ENCODE measurements at regions not wholly inside any gene's neighbourhood (a gene's known extent, or its start where the extent isn't known, plus 50 kb on each side); places are given as distances from the start of the nearest gene placed in this dataset.
"Not testable (repeated sequence)": the region's sequence is repeated elsewhere in the genome, so short reads cannot be mapped to it uniquely, and the experiment has no call there.

- TF ChIP-seq CTCF (IDR thresholded peaks at IDR 0.05; ENCODE audit: low read depth, low read length, poor library complexity, severe bottlenecking) (no peak), EZH2phosphoT487 (IDR thresholded peaks at IDR 0.05; ENCODE audit: borderline replicate concordance, low read length) (no peak)
- H3K4me3 ChIP-seq (ENCODE audit: low read length): no peak overlapping the region
- no peaks in the 10 kb centered on the region for H3K4me1 ChIP-seq (ENCODE audit: control insufficient read depth, low read length)
- no peaks in the 10 kb centered on the region for H3K79me2 ChIP-seq (ENCODE audit: control insufficient read depth, low read length)
- no peaks in the 10 kb centered on the region for H3F3A ChIP-seq (ENCODE audit: control insufficient read depth, insufficient read depth)
- H3K36me3 ChIP-seq (ENCODE audit: control insufficient read depth, low read length): no peaks in the 10 kb centered on the region
- H3K27me3 ChIP-seq (ENCODE audit: control insufficient read depth, low read length): no peaks in the 10 kb centered on the region
- peaks cover 3% of the 10 kb centered on the region; the same call in 1 of the 2 replicates for H3K9me2 ChIP-seq (replicated peaks; ENCODE audit: control insufficient read depth, low read length)
- H3K4me2 ChIP-seq (ENCODE audit: low read length): no peak overlapping the region
- no peak overlapping the region for H3K27ac ChIP-seq (ENCODE audit: low read depth, low read length)
- H4K20me1 ChIP-seq (ENCODE audit: control insufficient read depth, insufficient read depth, low read depth, low read length): no peaks in the 10 kb centered on the region
- H3K9me3 ChIP-seq (ENCODE audit: control insufficient read depth, insufficient read depth, low read length): no peaks in the 10 kb centered on the region
Measured at GRCh38 chr6:50907565-50907964, 88.9 kb downstream of the TFAP2B start.

DNA sequence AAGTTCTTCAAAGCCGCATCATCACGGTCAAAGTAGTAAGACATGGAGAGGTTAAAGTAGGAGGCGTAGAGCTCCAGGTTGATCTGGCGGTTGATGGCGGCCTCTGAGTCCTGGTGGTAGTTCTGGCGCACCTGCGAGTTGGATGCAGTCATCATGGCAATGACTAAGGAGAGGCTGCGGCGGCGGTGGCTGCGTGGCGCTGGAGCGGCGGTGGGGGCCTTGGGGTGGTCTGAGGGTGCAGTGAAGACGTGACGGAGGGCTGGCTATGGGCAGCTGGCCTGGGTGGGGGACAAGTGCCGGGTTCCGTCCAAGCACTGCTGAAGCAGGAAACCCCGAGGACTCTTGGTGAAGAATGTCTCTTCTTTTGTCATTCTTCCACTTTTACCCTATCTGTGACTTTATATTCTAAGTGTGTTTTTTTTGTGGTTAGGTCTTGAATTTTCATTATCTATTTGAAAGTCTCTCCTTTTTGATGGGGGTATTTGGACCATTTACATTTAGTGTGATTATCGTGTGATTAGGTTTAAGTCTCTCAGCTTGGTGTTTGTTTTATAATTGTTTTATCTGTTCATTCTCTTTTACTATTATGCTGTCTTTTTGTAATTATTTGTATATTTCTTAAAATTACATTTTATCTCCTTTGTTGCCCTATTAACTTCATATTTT lies 94.6 kb downstream of the TFAP2B start:
- TF ChIP-seq CTCF (IDR thresholded peaks at IDR 0.05; ENCODE audit: low read depth, low read length, poor library complexity, severe bottlenecking): no peak
- Histone ChIP-seq H3K4me1 (ENCODE audit: control insufficient read depth, low read length) (no peaks in the 10 kb centered on the region), H3K79me2 (ENCODE audit: control insufficient read depth, low read length) (no peaks in the 10 kb centered on the region), H3K9me3 (ENCODE audit: control insufficient read depth, insufficient read depth, low read length) (no peaks in the 10 kb centered on the region; the same call in 1 of the 2 replicates), H3K4me2 (ENCODE audit: low read length) (no peak overlapping the region), H3K9me2 (replicated peaks; ENCODE audit: control insufficient read depth, low read length) (no peaks in the 10 kb centered on the region), H3K4me3 (ENCODE audit: low read length) (no peak overlapping the region), H3K36me3 (ENCODE audit: control insufficient read depth, low read length) (no peaks in the 10 kb centered on the region), H4K20me1 (ENCODE audit: control insufficient read depth, insufficient read depth, low read depth, low read length) (no peaks in the 10 kb centered on the region), H3K27me3 (ENCODE audit: control insufficient read depth, low read length) (no peaks in the 10 kb centered on the region), H3K27ac (ENCODE audit: low read depth, low read length) (no peak overlapping the region), H3F3A (ENCODE audit: control insufficient read depth, insufficient read depth) (no peaks in the 10 kb centered on the region)

DNA sequence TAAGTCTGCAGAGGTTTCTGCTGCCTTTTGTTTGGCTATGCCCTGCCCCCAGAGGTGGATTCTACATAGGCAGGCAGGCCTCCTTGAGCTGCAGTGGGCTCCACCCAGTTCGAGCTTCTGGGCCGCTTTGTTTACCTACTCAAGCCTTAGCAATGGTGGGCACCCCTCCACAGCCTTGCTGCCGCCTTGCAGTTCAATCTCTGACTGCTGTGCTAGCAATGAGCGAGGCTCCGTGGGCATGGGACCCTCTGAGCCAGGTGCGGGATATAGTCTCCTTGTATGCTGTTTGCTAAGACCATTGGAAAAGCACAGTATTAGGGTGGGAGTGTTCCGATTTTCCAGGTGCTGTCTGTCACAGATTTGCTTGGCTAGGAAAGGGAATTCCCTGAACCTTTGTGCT lies 102.7 kb downstream of the TFAP2B start:
- not testable (repeated sequence) for H3K4me3 ChIP-seq (ENCODE audit: low read length); H3K4me2 ChIP-seq (ENCODE audit: low read length); H3K9me2 ChIP-seq (replicated peaks; ENCODE audit: control insufficient read depth, low read length); H3K79me2 ChIP-seq (ENCODE audit: control insufficient read depth, low read length); H3K27me3 ChIP-seq (ENCODE audit: control insufficient read depth, low read length); H3K36me3 ChIP-seq (ENCODE audit: control insufficient read depth, low read length); H3K27ac ChIP-seq (ENCODE audit: low read depth, low read length); H3K4me1 ChIP-seq (ENCODE audit: control insufficient read depth, low read length); H3F3A ChIP-seq (ENCODE audit: control insufficient read depth, insufficient read depth); H3K9me3 ChIP-seq (ENCODE audit: control insufficient read depth, insufficient read depth, low read length); H4K20me1 ChIP-seq (ENCODE audit: control insufficient read depth, insufficient read depth, low read depth, low read length)

DNA sequence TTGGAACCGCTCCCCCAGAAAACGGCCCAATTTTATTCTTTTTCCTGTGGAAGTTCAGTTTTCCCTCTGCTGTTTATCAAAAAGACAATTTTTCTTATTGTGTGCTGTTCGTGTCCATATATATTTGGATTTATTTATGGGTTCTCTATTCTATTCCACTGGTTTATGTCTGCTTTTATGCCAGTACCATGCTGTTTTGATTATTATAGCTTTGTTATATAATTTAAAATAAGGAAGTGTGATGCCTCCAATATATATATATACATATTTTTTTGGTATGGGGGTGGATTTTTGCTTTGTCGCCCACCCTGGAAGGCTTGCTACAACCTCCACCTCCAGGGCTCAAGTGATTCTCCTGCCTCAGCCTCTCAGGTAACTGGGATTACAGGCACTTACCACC lies 103.3 kb downstream of the TFAP2B start:
- Histone ChIP-seq H3K4me3 (ENCODE audit: low read length) (no peak overlapping the region), H4K20me1 (ENCODE audit: control insufficient read depth, insufficient read depth, low read depth, low read length) (no peaks in the 10 kb centered on the region), H3K27me3 (ENCODE audit: control insufficient read depth, low read length) (no peaks in the 10 kb centered on the region), H3K36me3 (ENCODE audit: control insufficient read depth, low read length) (no peaks in the 10 kb centered on the region), H3K9me2 (replicated peaks; ENCODE audit: control insufficient read depth, low read length) (no peaks in the 10 kb centered on the region), H3K4me2 (ENCODE audit: low read length) (no peak overlapping the region), H3K27ac (ENCODE audit: low read depth, low read length) (no peak overlapping the region), H3F3A (ENCODE audit: control insufficient read depth, insufficient read depth) (no peaks in the 10 kb centered on the region), H3K4me1 (ENCODE audit: control insufficient read depth, low read length) (no peaks in the 10 kb centered on the region), H3K9me3 (ENCODE audit: control insufficient read depth, insufficient read depth, low read length) (no peaks in the 10 kb centered on the region), H3K79me2 (ENCODE audit: control insufficient read depth, low read length) (no peaks in the 10 kb centered on the region)
- no peak for TF ChIP-seq CTCF (IDR thresholded peaks at IDR 0.05; ENCODE audit: low read depth, low read length, poor library complexity, severe bottlenecking)
- TF ChIP-seq EZH2phosphoT487 (IDR thresholded peaks at IDR 0.05; ENCODE audit: borderline replicate concordance, low read length): no peak
